ENCODE measurements at regions not wholly inside any gene's neighbourhood (a gene's known extent, or its start where the extent isn't known, plus 50 kb on each side); places are given as distances from the start of the nearest gene placed in this dataset.
"Not testable (repeated sequence)": the region's sequence is repeated elsewhere in the genome, so short reads cannot be mapped to it uniquely, and the experiment has no call there.

GRCh38 chr22:44650806-44651205 is 51.2 kb upstream of the PRR5 start:
- DNase-seq, result no peak

- DNase-seq, result no peak
Measured at GRCh38 chr22:44648821-44649565, 53.0 kb upstream of the PRR5 start.

DNA sequence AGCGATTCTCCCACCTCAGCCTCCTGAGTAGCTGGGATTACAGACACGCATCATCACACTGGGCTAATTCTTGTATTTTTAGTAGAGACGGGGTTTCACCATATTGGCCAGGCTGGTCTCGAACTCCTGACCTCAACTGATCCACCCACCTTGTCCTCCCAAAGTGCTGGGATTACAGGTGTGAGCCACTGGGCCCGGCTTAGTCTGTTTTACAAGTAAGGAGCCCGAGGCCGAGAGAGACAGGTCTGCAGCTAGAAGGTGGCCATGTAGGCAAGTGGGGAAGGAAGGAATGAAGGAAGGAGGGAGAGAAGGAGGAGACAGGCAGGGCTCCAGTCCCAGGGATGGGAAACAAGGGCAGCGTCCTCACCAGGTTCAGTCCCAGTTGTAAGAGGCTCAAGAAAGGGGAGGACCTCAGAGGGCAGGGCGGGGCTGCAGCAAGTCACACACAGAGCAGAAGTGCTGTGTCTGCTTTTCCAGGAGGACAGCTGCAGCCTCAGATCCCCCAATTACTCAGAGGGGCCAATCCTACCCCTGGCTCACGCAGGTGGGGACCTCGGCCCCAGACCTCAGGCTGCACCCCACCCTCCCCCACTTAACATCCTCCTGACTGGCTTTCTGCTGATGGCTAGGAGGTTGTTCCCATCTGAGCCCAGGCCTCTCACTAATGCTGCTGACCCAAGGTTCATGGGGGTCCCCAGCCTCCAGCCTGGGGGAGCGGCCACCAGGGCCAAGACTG is 53.8 kb upstream of the PRR5 start:
- no peak for DNase-seq

DNA sequence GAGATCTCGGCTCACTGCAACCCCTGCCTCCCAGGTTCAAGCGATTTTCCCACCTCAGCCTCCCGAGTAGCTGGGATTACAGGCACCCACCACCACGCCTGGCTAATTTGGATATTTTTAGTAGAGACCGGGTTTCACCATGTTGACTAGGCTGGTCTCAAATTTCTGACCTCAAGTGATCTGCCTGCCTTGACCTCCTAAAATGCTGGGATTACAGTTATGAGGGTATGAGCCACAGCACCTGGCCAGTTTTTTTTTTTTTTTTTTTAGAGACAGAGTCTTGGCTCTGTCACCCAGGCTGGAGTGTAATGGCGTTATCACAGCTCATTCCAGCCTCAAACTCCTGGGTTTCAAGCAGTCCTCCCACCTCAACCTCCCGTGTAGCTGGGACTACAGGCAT is 54.9 kb upstream of the PRR5 start:
- DNase-seq, result no peak

- no peak for DNase-seq
Measured at GRCh38 chr22:44646668-44647067, 55.3 kb upstream of the PRR5 start.

DNA sequence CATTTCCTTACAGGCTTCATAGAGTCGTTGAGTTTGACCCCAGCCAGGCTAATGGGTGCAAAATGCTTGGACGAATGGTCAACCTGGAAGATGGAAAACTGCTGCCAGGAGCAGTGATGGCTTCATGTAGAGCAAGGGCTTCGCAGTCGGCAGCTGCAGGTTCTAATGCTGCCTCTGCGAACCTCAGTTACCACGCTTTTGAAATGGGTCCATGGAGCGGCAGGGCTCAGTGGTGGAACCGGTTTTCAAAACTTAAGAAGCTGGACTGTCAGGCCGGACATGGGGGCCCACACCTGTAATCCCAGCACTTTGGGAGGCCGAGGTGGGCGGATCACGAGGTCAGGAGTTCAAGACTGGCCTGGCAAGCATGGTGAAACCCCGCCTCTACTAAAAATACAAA is 55.9 kb upstream of the PRR5 start:
- no peak for DNase-seq

- DNase-seq, result no peak
Measured at GRCh38 chr22:44645531-44645930, 56.5 kb upstream of the PRR5 start.

GRCh38 chr22:44645083-44645482 is 56.9 kb upstream of the PRR5 start:
- no peak for DNase-seq

GRCh38 chr22:44643526-44644101 is 58.4 kb upstream of the PRR5 start:
- not testable (repeated sequence) for DNase-seq

DNA sequence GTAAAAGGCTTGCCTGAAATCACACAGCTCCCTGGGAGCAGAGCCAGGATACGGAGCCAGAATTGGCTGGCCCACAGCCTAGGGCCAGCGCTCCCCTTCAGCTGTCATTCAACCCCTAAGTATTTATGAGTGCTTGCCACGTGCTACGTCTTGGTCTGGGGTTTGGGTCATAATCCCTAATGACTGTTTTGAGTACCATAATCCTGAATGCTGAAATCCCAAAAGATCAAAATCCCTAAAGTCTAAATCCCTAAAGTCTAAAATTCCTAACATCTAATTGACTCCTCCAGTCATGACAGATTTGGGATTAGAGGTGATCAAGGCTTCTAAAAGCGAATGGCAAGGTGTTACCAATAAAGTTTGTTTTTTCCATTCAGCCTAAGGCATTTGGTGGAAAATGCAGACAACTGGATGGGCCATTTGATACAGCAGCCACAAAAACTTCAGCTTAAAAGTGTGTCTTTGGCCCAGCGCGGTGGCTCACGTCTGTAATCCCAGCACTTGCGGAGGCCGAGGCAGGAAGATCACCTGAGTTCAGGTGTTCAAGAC is 59.8 kb upstream of the PRR5 start:
- DNase-seq, result no peak

DNA sequence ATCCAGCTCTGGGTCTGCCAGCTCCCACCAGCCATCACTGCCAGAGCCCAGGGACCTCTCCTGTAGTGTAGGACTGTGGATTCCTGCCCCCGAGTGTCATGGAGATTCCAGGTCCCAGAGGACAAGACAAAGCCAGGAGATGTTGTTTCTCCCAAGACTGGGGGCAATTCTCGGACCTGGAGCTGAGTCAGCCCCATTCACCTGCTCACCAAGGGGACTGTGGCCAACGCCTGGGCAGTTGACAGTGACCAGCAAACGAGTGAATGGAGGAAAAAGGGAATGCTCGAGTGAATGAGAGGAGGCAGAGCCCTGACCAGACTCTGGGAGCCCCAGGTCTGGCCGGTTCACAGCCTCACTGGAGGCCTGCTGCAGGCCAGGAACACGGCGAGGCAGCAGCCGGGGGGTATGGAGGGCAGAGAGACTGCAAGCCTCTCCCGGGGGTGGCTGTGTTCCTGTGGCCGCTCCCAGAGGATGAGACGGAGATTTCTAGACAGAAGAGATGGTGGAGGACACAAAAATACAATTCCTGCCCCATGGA is 61.3 kb upstream of the PRR5 start:
- no peak for DNase-seq

GRCh38 chr22:44639891-44640617 is 62.0 kb upstream of the PRR5 start:
- DNase-seq, result no peak

DNA sequence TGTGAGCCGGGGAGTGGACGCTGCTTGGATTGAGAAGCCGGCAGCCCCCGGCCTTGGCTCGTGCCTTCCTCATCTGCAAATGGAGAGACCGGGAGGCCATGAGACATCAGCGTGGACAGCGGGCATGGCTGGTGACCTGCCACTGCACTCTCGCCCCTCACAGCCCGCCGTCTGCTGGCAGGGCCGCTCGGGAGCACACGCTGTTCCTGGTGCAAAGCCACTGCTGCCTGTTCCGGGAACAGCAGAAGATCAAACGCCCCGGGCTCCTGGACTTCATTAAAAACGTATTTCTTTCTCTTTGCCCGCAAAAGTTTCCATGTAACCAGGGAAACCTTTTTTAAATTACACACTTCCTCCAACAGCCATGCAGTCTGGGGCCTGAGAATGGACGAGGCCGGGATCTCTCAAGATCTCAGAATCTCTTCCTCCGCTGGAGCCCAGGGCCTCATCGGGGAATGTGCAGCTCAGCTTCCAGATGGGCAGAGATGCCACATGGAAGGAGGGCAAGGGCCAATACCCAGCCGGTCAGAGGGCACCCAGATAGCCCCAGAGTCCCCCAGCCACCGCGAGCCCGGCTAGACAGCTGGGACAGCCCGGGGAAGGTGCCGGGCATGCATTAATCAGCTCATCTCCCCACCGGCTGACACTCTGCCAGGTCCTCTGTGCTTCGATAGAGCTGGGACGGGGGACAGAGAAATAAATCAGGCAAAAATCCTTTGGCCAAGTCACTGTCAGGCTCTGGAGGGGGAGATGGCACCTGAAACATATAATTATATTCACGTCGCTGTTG is 62.8 kb upstream of the PRR5 start:
- DNase-seq, result no peak

- DNase-seq, result not testable (repeated sequence)
Measured at GRCh38 chr22:44636502-44637206, 65.3 kb upstream of the PRR5 start.

DNA sequence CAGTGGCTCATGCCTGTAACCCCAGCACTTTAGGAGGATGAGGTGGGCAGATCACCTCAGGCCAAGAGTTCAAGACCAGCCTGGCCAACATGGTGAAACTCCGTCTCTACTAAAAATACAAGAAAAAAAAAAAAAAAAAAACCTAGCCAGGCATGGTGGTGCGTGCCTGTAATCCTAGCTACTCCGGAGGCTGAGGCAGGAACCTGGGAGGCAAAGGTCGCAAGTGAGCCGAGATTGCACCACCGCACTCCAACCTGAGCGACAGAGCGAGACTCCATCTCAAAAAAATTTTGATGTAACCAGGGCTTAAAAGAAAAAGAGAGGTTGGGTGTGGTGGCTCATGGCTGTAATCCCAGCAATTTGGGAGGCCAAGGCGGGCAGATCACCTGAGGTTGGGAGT is 66.4 kb upstream of the PRR5 start:
- DNase-seq, result not testable (repeated sequence)

DNA sequence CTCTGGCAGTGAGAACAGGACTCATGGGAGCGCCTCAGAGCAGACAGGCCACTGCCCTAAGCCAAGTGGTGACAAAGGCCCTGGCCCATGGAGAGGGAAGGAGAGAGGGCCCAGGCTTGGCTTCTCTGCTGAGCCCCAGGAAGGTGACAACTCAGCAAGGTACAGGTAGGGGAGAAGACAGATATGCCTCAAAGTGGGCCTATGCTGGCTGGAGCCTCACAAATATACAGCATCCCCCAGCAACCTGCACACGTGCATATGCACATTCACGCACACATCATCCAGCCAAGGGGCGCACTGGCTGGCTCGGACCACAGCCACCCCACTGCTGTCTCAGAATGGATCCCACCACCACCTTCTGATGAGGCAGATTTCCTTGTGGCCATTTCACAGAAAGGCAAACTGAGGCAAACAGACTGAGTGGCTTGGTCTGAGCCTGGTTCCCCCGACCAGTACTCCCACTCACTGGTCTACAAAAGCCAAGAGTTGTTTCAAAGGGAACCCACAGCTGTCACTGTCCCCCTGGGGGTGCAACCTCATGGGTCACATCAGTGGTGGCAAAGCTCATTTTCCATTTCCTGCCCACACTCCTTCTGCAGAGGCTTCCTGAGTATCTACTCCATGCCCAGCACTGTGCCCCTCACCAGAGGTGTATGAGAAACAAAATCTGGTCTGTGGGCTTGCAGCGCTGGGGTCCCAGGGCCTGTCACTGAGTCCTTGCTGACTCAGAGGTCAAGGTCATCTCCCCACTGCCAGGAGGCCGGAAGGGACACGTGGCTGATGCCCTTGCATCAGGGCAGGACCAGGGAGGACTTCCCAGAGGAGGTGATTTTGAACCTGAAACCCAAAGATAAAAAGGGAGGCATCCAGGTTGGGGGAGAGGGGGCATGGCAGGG is 67.3 kb upstream of the PRR5 start:
- no peak for DNase-seq

DNA sequence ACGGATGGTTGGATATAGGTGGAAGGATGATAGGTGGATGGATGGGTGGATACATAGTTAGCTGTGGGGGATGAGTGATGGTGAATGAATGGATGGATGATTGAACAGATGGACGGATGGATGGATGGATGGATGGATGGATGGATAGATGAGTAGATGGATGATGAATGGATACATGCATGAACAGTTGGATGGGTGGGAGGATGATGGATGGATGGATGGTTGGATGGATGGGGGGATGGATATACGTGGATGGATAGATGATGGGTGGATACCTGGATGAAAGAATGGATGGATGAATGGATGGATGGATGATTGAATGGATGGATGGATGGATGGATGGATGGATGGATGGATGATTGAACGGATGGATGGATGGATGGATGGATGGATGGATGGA is 68.4 kb upstream of the PRR5 start:
- no peak for DNase-seq

DNA sequence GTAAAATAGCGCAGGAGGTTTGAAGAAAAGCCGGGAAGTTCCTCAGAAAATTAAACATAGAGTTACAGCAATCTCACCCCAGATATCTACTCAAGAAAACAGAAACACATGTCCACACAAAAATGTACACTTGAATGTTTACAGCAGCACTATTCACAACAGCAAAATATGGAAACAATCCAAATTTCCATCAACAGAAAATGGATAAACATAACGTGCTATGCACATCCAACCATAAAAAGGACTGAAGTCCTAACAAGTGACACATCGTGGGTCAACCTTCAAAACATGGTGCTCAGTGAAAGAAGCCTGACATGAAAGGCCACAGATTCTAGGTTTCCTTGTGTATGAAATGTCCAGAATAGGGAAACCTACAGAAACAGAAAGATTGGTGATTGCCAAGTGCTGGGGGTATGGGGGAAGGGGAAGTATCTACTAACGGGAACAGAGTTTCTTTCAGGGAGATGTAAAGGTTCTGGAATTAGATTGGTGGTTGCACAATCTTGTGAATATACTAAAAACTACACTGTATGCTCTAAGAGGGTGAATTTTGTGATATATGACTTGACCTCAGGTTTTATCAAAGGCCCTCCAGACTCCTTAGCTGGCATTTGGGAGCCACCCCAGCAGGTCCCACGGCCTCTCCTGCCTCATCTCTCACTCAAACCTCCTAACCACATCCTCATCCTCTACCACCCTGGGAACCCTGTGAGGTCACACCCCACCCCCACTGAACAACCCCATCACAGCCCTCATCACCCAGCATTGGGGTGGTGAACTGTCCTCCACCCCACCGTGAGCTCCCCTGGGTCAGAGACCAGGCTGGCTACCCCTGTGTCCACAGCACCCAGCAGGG is 69.2 kb upstream of the PRR5 start:
- no peak for DNase-seq

GRCh38 chr22:44630826-44631225 is 71.2 kb upstream of the PRR5 start:
- DNase-seq, result no peak
